ENCODE measurements at regions not wholly inside any gene's neighbourhood (a gene's known extent, or its start where the extent isn't known, plus 50 kb on each side); places are given as distances from the start of the nearest gene placed in this dataset.

DNA sequence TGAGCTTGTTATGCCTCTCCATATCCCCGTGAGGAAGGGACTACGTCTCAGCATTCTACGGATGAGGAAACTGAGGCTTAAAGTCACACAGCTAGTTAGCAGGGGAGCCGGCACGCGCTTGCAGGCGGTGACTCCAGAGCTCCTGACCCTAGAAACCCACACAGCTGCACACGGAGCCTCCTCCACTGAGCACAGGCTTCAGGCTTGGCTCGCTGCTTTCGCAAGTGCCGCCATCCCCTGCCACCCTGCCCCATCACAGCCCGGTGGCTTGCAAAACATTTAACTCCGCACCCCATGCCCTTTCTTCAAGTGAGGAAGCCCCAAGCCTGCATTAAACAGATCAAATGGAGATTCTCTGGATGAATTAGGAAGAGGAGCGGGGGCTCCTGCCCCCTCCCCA, 138.3 kb downstream of the HSD17B3 start:
- Histone ChIP-seq H3K4me1 (peaks cover 0 to 7% (median 3%) of the 10 kb centered on the region in 3 donors), H3K9me3 (no peaks in the 10 kb centered on the region), H3K36me3 (no peaks in the 10 kb centered on the region), H3K27ac (no peak overlapping the region), H3K27me3 (peaks cover 0 to 24% (median 0%) of the 10 kb centered on the region in 4 donors), H3K4me3 (no peak overlapping the region)
- 83 to 87% methylated on average over 9 of the region's 14 CpGs for WGBS, 2 donors
- intact Hi-C loops (cut with DNase I), result no loop called here
- TF ChIP-seq POLR2A (IDR thresholded peaks at IDR 0.05), result no peak
- TF ChIP-seq, protein P1, sequence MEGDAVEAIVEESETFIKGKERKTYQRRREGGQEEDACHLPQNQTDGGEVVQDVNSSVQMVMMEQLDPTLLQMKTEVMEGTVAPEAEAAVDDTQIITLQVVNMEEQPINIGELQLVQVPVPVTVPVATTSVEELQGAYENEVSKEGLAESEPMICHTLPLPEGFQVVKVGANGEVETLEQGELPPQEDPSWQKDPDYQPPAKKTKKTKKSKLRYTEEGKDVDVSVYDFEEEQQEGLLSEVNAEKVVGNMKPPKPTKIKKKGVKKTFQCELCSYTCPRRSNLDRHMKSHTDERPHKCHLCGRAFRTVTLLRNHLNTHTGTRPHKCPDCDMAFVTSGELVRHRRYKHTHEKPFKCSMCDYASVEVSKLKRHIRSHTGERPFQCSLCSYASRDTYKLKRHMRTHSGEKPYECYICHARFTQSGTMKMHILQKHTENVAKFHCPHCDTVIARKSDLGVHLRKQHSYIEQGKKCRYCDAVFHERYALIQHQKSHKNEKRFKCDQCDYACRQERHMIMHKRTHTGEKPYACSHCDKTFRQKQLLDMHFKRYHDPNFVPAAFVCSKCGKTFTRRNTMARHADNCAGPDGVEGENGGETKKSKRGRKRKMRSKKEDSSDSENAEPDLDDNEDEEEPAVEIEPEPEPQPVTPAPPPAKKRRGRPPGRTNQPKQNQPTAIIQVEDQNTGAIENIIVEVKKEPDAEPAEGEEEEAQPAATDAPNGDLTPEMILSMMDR (IDR thresholded peaks at IDR 0.05), result no peak
- DNase-seq, result no peak

DNA sequence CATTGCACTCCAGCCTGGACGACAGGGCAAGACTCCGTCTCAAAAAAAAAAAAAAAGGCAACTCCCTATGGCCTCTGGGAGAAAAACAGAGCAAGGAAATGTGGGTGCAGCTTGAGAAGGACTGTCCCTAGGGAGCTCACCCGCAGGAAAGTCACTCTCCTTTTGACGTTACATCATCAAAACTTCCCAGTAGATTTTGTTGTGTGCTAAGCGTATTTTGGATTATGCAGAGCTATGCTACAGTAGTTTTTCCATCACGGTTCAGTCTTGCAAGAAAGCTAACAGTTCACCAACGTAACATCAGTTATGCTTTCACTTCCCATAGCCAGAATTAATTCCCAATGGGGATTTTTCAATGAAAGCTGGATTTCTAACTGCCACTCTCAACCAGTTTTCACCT, 138.8 kb downstream of the HSD17B3 start:
- WGBS, 2 donors, result 64 to 74% methylated on average over 7 of the region's 7 CpGs
- Histone ChIP-seq H3K27ac (no peak overlapping the region), H3K4me1 (peaks cover 0 to 8% (median 3%) of the 10 kb centered on the region in 3 donors), H3K4me3 (no peak overlapping the region), H3K9me3 (no peaks in the 10 kb centered on the region), H3K36me3 (no peaks in the 10 kb centered on the region), H3K27me3 (peaks cover 0 to 24% (median 0%) of the 10 kb centered on the region in 4 donors)
- no peak for TF ChIP-seq POLR2A (IDR thresholded peaks at IDR 0.05)
- TF ChIP-seq, protein P1 (IDR thresholded peaks at IDR 0.05), result no peak
- DNase-seq, result no peak
- intact Hi-C loops (cut with DNase I), result no loop called here

DNA sequence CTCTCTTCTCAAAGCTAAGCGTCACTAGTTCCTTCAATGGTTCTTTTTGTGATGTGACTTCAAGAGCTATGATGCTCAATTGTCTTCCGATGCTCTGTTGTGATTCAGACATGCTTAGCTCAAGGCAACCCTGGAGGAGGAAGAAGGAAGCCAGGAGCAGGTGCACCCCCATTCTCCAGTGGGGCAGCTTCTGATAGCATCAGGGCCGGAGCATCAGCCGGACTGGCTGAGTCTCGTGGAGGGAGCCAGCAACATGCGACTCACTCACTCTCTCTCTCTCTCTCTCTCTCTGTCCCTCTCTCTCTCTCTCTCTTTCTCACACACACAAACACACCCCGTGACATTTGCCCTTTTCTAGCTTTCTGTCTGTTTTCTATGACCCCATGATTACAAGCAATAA, 140.2 kb downstream of the HSD17B3 start:
- TF ChIP-seq POLR2A (IDR thresholded peaks at IDR 0.05), result no peak
- TF ChIP-seq, protein P1 (IDR thresholded peaks at IDR 0.05), result no peak

DNA sequence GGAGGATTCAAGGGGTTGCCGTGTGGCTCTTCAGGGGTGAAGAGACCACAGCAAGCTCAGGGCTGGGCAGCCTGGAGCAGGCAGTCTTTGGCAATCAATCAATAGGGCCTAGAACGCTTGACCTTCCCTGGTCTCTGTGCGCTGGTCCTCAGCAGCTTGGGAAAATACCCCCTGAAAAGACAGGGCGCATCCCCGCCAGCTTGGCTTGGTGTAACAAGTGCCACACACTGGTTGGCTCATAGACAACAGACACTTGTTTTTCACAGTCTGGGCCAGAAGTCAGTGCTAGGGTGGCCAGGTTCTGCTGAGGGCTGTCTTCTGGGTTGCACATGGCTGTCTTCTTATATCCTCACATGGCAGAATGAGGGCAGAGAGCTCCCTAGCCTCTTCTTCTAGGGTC, 141.1 kb downstream of the HSD17B3 start:
- H3K4me3 ChIP-seq, result no peak overlapping the region
- WGBS, 2 donors, result 93 to 96% methylated on average over 5 of the region's 5 CpGs
- no peaks in the 10 kb centered on the region for H3K36me3 ChIP-seq
- peaks cover 0 to 24% (median 0%) of the 10 kb centered on the region in 4 donors for H3K27me3 ChIP-seq
- H3K27ac ChIP-seq, result no peak overlapping the region
- H3K4me1 ChIP-seq, result peaks cover 3 to 24% (median 8%) of the 10 kb centered on the region in 3 donors
- DNase-seq, result no peak
- H3K9me3 ChIP-seq, result no peaks in the 10 kb centered on the region
- TF ChIP-seq POLR2A (IDR thresholded peaks at IDR 0.05), result no peak
- TF ChIP-seq, protein P1 (IDR thresholded peaks at IDR 0.05), result no peak
- intact Hi-C loops (cut with DNase I), result no loop called here

More for the DNA sequence above, 140.2 kb downstream of the HSD17B3 start:
- Histone ChIP-seq H3K27ac (no peak overlapping the region), H3K9me3 (no peaks in the 10 kb centered on the region), H3K4me3 (no peak overlapping the region), H3K27me3 (peaks cover 0 to 24% (median 0%) of the 10 kb centered on the region in 4 donors), H3K36me3 (no peaks in the 10 kb centered on the region), H3K4me1 (peaks cover under 1 to 15% (median 3%) of the 10 kb centered on the region in 3 donors)
- intact Hi-C loops (cut with DNase I), result no loop called here
- 50 to 67% methylated on average over 5 to 7 of the region's 7 CpGs for WGBS, 2 donors
- no peak for DNase-seq

DNA sequence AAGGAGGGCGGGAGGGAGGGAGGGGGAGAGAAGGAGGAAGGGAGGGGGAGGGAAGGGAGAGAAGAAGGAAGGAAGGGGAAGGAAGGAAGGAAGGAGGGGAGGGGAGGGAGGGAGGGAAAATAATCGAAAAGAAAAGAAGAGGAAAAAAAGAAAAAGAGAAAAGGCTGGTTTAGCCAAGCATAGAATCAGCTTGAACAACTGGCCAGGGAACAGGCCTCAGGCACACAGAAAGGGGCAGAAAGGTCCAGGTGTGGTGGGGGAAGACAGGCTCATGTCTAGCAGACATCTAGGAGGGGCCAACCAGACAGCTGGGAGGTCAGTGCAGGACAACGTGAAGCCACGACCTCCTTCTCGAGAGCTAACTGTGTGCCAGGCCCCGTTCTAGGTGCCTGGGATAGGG, 141.8 kb downstream of the HSD17B3 start:
- H3K4me1 ChIP-seq, result peaks cover 3 to 26% (median 8%) of the 10 kb centered on the region in 3 donors

More for the DNA sequence above, 141.8 kb downstream of the HSD17B3 start:
- no peaks in the 10 kb centered on the region for H3K9me3 ChIP-seq
- no peak overlapping the region for H3K4me3 ChIP-seq
- H3K27ac ChIP-seq, result no peak overlapping the region
- no peak for DNase-seq
- H3K27me3 ChIP-seq, result peaks cover 0 to 24% (median 0%) of the 10 kb centered on the region in 4 donors
- no peaks in the 10 kb centered on the region for H3K36me3 ChIP-seq
- no peak for TF ChIP-seq POLR2A (IDR thresholded peaks at IDR 0.05)
- TF ChIP-seq, protein P1 (IDR thresholded peaks at IDR 0.05), result no peak
- WGBS, 2 donors, result 74 to 75% methylated on average over 5 to 6 of the region's 6 CpGs
- intact Hi-C loops (cut with DNase I), result no loop called here

Measured in esophagus squamous epithelium (tissue), 5 donors.